Fibroblast of skin of back (primary cell): ENCODE measurements at regions not wholly inside any gene's neighbourhood (a gene's known extent, or its start where the extent isn't known, plus 50 kb on each side); places are given as distances from the start of the nearest gene placed in this dataset.

Source experiments
- DNase-seq: peaks from one replicate; pipeline ENCODE4 v3.0.0-alpha.2; 2013

GRCh38 chr4:24093446-24093845 is 203.6 kb upstream of the PPARGC1A start:
- DNase-seq, result no peak

GRCh38 chr4:24091639-24092233 is 201.9 kb upstream of the PPARGC1A start:
- no peak for DNase-seq

DNA sequence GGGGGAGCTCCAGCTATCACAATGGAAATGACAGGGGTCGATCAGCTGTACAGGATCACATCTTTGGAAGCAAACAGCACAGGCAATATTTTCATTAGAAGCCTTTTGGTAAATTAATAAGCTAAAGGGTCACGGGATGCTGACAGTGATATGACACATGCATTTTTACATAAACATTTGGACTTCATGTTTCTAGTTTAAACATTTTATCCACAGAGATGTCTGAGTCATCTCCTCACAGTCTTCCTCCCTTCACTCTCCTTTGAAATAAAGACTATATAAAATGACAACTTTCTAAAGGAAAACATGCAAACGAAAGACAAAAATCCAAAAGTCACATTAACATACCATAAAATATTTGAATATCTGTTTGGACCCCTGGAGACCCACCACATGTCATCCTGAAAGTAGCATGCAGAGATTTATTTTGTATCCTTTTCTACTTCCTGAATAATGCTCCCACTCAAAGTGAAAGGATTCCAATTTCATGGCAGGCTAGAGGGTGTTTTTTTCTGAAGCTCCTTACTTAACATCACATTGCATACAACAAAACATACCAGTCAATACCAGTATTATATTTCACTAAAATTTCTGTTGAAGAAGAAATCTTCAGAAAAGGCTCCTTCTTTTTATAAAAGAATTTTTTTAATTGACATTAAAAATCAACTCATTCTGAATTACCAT is 200.1 kb upstream of the PPARGC1A start:
- DNase-seq, result peak; percentile 75

DNA sequence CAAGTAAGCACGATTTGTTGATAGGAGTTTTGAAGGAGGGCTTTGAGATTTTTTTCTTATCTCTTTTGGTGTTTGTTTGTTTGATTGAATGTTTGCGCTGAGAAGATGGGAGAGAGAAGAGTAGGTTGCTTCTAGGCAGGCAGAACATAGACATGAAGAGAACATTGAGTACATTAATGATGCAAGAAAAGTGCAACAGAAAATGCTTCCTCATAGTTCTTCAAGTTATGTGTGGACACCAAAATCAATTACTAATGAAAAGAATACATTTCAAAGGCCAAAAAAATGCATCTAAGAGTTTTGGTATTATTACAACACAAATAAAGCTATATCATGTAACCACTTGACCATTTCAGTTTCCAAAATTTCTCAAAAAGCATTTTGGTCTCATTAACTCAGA is 191.0 kb upstream of the PPARGC1A start:
- no peak for DNase-seq

DNA sequence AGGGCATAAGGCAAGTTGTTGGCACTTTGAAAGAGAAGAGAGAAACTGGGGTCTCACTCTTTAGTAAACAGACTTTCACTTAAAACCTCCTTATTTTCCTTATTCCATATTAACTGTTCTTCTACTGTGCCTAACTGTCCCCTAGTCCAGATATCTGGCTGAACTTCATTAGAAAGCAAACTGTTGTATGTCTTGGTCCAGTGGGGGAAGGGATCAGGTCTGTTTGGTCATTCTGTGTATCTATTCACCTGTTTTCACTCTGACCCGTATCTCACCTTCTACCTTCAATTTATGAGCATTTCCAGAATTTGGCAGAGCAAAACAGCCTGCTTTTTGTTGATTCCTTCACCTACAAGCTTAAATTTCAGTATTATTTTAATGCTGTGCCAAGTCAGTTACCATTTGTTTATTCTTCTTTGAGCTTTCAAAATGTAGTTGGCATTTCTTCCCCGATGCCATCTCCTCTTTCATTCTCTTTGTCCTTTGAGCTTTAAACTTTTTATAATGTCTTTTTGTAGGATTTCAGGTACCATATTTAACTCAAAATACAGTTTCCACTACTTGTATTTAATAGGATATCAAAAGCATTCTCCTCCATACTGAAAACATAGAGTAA is 188.6 kb upstream of the PPARGC1A start:
- DNase-seq, result no peak

DNA sequence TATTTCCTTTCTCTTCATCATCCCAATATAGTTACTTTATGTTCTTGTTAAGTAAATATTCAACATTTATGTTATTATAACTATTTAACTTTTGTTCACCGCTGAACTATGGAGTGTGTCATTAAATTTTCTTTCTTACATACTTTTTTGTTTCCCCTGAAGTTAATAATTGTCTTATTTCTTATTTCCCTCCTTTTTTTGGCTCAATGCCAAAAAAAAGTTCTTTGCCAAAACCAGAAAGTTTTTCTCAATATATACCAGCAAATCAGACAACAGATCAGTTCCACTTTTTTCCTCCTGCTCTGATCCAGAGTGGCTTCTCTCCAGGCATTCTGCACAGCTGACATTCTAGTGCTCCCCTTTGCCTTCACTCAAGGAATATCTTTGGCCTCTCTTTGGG is 187.0 kb upstream of the PPARGC1A start:
- DNase-seq, result no peak

- no peak for DNase-seq
Observed at GRCh38 chr4:24073948-24074347, 184.1 kb upstream of the PPARGC1A start.

- no peak for DNase-seq
Observed at GRCh38 chr4:24071612-24072372, 181.9 kb upstream of the PPARGC1A start.

DNA sequence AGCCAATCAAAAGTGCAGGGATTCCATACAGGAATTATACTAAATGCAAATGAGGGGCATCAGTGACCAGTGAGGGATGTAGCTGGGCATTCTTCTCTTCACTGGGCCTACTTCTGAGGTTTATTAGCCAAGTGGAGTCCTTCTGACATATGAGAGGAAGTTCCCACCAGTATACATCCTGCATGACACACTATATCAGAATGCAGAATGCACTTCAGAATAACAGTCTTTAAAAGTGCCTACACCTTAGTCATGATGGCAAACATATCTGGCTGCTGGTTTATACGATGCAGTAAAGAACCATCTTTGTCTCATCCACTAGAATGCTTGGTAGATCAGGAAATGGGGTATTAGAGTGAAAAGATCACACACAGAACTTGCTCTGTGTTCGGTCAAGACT is 180.3 kb upstream of the PPARGC1A start:
- DNase-seq, result peak; percentile 90

DNA sequence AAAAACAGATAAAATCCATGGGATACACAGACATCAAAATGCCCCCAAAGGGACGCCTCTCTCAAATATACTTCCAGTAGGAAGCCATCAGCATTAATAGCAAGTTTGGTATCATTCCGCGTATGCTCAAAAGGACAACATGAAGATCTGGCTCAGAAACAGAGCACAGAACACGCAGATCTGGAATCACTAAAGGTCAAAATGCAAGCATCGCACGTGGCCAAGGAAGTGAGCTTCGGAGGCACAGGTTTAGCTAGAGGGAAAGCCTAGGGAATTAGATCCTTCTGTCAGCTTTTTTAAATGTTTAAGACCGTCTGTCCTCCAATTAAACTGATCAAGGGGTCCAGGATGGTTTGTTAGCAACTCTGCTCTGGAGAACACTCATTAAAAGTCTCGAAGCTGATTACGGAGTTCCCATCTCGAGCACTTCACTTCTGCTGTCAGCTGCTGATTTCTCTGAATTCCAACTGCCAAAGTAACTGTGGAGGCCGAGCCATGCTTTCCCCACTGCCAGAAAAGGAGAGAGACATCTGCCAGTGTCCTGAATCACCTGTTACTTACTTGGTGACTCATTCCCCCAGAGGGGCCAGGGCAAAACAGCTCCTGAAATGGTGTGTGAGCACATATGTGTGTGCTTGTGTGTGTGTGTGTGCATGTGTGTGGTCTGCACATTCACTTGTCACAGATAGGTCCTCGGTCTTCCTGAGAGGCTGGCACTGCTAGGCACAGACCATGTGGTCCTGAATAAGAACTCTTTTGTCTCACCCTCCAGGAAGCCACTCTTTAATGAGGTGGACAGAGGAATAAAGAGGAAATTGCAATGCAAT is 177.7 kb upstream of the PPARGC1A start:
- peak; percentile 60 for DNase-seq

GRCh38 chr4:24065974-24066373 is 176.1 kb upstream of the PPARGC1A start:
- no peak for DNase-seq

DNA sequence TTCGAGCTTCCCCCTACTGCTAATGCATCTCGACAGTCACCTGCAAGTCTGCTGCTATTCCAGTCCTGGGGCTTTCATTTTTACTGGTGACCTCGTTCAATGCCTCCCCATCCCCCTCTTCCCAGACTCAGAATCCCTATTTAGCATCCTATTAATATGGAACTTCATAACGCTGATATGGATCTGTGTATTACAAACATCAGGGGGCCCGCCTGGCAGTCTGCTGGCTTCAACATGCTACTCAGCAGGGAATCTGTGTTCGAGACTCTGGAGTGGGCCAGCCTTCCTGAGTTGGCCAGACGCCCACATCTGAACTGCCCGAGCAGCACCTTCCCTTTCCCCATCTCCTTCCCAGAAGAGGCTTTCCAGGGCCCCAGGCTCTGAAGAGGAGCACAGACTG is 173.9 kb upstream of the PPARGC1A start:
- DNase-seq, result no peak

- no peak for DNase-seq
Observed at GRCh38 chr4:24060932-24061331, 171.1 kb upstream of the PPARGC1A start.

DNA sequence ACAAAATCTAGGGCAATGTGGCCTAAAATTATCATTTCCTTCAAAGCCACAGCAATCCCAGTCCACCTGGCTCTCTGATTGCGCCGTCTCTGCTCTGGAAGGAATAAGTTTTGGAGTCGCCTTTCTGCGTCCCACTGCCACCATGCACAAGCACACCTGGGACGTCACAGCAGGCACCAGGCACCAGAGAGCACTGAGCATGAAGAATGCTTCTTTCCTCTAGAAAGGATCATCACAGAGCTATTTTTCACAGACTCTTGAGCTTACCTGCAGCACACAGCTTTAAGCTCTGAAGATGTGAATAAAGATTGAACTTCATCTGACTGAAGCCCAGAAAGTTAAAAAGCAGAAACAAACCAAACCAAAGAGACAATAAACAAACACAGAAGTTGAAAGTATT is 170.0 kb upstream of the PPARGC1A start:
- DNase-seq, result no peak

GRCh38 chr4:24057915-24058559 is 168.2 kb upstream of the PPARGC1A start:
- DNase-seq, result no peak

DNA sequence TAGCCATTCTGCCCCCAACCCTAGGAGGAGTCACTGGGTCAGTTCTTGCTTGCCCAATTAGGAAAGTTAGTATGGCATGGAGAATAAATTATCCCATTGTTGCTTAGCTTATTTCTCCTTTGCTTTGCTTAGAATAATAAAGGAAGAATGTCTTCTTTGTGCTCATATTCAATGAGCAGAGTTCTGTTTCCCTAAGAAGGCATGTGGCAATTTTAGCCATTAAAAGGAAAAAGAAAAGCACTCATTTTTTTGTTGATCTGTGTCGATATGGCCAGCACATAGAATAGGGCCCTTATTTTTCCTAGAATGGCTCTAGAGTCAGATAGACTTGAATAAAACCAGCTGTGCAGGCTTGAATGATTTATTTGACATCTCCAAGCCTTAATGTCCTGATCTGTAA is 166.4 kb upstream of the PPARGC1A start:
- no peak for DNase-seq

DNA sequence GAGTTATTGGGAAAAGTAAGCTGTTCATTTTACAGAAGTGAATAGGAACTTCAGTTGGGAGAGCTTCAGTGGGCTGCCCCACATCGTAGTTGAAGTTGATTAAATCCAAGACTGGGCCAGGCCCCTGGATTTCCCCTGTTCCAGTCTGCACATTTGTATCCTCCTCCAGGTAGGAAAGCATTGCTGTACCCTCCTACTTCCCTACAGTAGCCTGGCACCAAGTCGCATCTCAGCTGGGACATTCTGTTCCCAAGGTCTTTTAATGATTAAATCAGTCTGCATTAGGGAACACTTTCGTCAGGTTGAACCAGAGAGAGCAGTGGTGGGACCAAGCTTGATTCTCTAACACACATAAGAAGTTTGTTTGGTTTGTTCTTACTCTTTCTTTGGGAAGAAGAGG is 165.8 kb upstream of the PPARGC1A start:
- DNase-seq, result no peak

DNA sequence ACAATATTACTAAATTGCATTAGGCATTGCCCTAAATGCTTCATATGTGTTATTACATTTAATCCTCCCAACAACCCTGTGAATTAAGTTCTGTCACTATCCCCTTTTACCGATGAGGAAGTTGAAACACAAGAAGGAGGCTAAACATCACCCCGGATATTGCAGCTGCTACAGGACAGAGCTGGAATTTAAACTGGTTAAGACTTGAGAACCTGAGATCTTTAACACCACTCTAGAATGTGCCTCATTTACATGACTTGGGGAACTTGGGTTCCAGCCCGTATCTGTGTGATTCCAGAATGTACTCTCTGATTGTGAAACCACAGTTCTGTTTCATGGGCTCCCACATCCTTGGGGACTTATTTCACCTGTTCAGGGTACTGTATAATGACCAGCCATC is 165.1 kb upstream of the PPARGC1A start:
- DNase-seq, result no peak

GRCh38 chr4:24053934-24054333 is 164.1 kb upstream of the PPARGC1A start:
- DNase-seq, result no peak

DNA sequence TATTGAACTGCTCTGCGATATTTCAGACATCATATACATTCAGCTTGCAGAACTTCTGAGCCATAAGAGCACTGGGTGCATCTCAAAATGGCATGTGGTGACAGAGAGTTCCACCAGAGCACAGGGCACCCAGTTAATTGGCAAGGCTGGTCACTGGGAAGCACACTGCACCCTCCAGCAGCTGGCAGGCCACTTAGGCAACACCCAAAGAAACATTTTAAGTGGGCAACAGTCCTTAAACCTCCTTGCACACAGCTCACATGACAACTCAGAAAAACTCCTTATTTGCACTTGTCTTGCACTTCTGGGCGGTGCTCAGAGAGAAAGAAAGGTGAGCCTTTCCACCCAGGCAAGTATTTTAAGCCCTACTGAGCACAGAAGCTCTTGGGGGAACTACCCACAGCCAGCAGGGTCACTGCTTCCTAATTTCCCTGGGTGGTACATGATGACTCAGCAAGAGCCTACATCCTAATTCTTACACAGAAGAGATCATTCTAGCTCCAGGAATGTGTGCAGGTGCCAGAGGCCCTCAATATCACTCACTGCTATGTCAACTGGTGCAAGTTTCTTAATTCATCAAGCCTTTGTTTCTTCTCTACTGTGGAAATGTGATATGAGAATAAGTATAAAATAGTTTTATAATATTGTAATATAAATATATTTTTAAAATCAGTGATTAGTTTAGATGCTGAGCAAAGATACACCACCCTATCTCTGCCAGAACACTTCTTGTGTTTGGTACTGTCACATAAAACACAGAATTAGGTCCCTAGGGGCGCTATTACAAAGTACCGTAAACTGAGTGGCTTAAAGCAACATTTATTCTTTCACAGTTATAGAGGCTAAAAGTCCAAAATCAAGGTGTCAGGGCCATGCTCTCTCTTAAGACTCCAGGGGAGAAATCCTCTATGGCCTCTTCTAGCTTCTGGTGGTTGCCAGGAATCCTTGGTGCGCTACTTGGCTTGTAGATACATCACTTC is 155.1 kb upstream of the PPARGC1A start:
- no peak for DNase-seq

GRCh38 chr4:24042094-24042493 is 152.2 kb upstream of the PPARGC1A start:
- peak; percentile 95 for DNase-seq
